WERI-Rb-1 (cell line): ENCODE measurements at regions not wholly inside any gene's neighbourhood (a gene's known extent, or its start where the extent isn't known, plus 50 kb on each side); places are given as distances from the start of the nearest gene placed in this dataset.

Experiments
- DNase-seq: peaks from one replicate; pipeline ENCODE4 v3.0.0-alpha.2; 2020
- H3K27ac ChIP-seq: fragments of 250-450 bp; sonication (Bioruptor Pico); 2 replicates; pipeline ENCODE4 v1.5.1; 2020; ENCODE audit warnings: mild to moderate bottlenecking, moderate library complexity
- H3K27me3 ChIP-seq: fragments of 250-450 bp; sonication (Bioruptor Pico); 2 replicates; pipeline ENCODE4 v1.5.1; 2021; ENCODE audit warnings: mild to moderate bottlenecking, low read depth, moderate library complexity; ENCODE audit not compliant: insufficient read depth, severe bottlenecking
- H3K36me3 ChIP-seq: fragments of 250-450 bp; sonication (Bioruptor Pico); 2 replicates; pipeline ENCODE4 v1.5.1; 2020; ENCODE audit warnings: mild to moderate bottlenecking, moderate library complexity
- H3K4me3 ChIP-seq: 2 replicates; pipeline ENCODE4 v1.5.1; 2011; ENCODE audit warnings: low read depth, mild to moderate bottlenecking, control low read depth, low read length
- H3K9me3 ChIP-seq: fragments of 250-450 bp; sonication (Bioruptor Pico); 2 replicates; pipeline ENCODE4 v1.5.1; 2021; ENCODE audit warnings: mild to moderate bottlenecking, moderate library complexity; ENCODE audit not compliant: severe bottlenecking
- CTCF ChIP-seq: IDR thresholded peaks from 2 replicates; pipeline ENCODE4 v1.5.1; 2011; ENCODE audit warnings: low read depth, mild to moderate bottlenecking, control low read depth, inconsistent platforms, low read length

- H3K4me3 ChIP-seq, result no peak overlapping the region
- no peak overlapping the region for H3K27ac ChIP-seq
- DNase-seq, result no peak
- no peaks in the 10 kb centered on the region for H3K36me3 ChIP-seq
- H3K9me3 ChIP-seq, result peaks cover 6% of the 10 kb centered on the region
- no peak for TF ChIP-seq CTCF
- H3K27me3 ChIP-seq, result no peaks in the 10 kb centered on the region
Observed at GRCh38 chr1:36729289-36729688, 246.6 kb upstream of the CSF3R start.

- peaks cover 6% of the 10 kb centered on the region for H3K9me3 ChIP-seq
- H3K4me3 ChIP-seq, result no peak overlapping the region
- no peak for DNase-seq
- no peaks in the 10 kb centered on the region for H3K27me3 ChIP-seq
- no peaks in the 10 kb centered on the region for H3K36me3 ChIP-seq
- no peak overlapping the region for H3K27ac ChIP-seq
- TF ChIP-seq CTCF, result no peak
Observed at GRCh38 chr1:36728846-36729245, 246.1 kb upstream of the CSF3R start.

- TF ChIP-seq CTCF, result no peak
- Histone ChIP-seq H3K4me3 (no peak overlapping the region), H3K36me3 (no peaks in the 10 kb centered on the region), H3K9me3 (peaks cover 6% of the 10 kb centered on the region), H3K27me3 (no peaks in the 10 kb centered on the region), H3K27ac (no peak overlapping the region)
- DNase-seq, result no peak
Observed at GRCh38 chr1:36728051-36728450, 245.3 kb upstream of the CSF3R start.

GRCh38 chr1:36725151-36725550 lies 242.4 kb upstream of the CSF3R start:
- DNase-seq, result no peak
- H3K9me3 ChIP-seq, result peaks cover 6% of the 10 kb centered on the region
- H3K36me3 ChIP-seq, result no peaks in the 10 kb centered on the region
- no peak overlapping the region for H3K4me3 ChIP-seq
- no peaks in the 10 kb centered on the region for H3K27me3 ChIP-seq
- TF ChIP-seq CTCF, result no peak
- H3K27ac ChIP-seq, result no peak overlapping the region

- Histone ChIP-seq H3K4me3 (no peak overlapping the region), H3K9me3 (peaks cover 6% of the 10 kb centered on the region), H3K27ac (no peak overlapping the region; the same call in 1 of the 2 replicates), H3K36me3 (no peaks in the 10 kb centered on the region), H3K27me3 (no peaks in the 10 kb centered on the region)
- DNase-seq, result peak; percentile 4
- TF ChIP-seq CTCF, result no peak
Observed at GRCh38 chr1:36723813-36724212, 241.1 kb upstream of the CSF3R start.

DNA sequence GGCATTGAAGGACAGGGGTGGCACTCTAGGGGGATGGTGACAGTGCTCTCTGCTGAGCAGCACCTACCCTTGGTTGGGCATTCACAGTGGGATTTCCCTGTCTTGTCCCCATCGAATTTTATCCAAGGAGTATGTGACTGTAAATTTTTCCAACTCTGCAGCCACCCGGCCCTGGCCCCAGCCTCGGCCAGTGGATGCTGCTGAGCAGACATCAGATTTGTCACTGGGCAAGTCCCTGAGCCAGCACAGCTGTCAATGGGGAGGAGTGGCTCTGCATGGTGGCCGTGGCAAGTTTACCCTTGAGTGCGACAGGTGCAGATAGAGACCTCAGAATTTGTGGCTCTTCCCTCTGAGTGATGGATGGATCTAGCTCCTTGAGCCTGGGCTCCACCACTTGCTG lies 240.2 kb upstream of the CSF3R start:
- H3K4me3 ChIP-seq, result no peak overlapping the region
- no peaks in the 10 kb centered on the region for H3K36me3 ChIP-seq
- no peaks in the 10 kb centered on the region for H3K27me3 ChIP-seq
- no peak for TF ChIP-seq CTCF
- peaks cover 3% of the 10 kb centered on the region for H3K9me3 ChIP-seq
- peak; percentile 60 for DNase-seq
- peak overlapping the region; percentile 12; the same call in 1 of the 2 replicates for H3K27ac ChIP-seq
